Transverse colon (tissue), 4 donors: ENCODE measurements at regions not wholly inside any gene's neighbourhood (a gene's known extent, or its start where the extent isn't known, plus 50 kb on each side); places are given as distances from the start of the nearest gene placed in this dataset.

Source experiments
- DNase-seq: peaks from one replicate; pipeline ENCODE4 v3.0.0-alpha.2; 2019
- H3K27ac ChIP-seq, 4 donors: fragments of 200-600 bp; sonication (generic); 2 replicates each; pipeline ENCODE4 v1.5.1; 2016 to 2018; ENCODE audit warnings: inconsistent platforms in 4 of 4
- H3K27me3 ChIP-seq: fragments of 200-600 bp; sonication (generic); 2 replicates; pipeline ENCODE4 v1.5.1; 2017; ENCODE audit warnings: inconsistent platforms
- H3K36me3 ChIP-seq, 4 donors: fragments of 200-600 bp; sonication (generic); 2 replicates each; pipeline ENCODE4 v1.5.1; 2017 to 2019; ENCODE audit warnings: inconsistent platforms in 4 of 4
- H3K4me1 ChIP-seq, 4 donors: fragments of 200-600 bp; sonication (generic); 2 replicates each; pipeline ENCODE4 v1.5.1; 2017 to 2020; ENCODE audit warnings: inconsistent platforms in 4 of 4
- H3K4me3 ChIP-seq, 4 donors: fragments of 200-600 bp; sonication (generic); 1 replicate in 1 of 4; 2 replicates in 3 of 4; pipeline versions ENCODE4 v1.5.1 to v1.6.1; 2017 to 2019; ENCODE audit warnings: inconsistent platforms in 4 of 4
- H3K9me3 ChIP-seq, 2 donors: fragments of 200-600 bp; sonication (generic); 2 replicates each; pipeline ENCODE4 v1.5.1; 2017 to 2019; ENCODE audit warnings: inconsistent platforms in 2 of 2
- EP300 ChIP-seq: sonication (generic); formaldehyde crosslinking; IDR thresholded peaks from one replicate; pipeline ENCODE4 v1.6.1; 2017; ENCODE audit warnings: antibody characterized with exemption, low read depth
- POLR2A ChIP-seq: fragments of 450-650 bp; IDR thresholded peaks from one replicate; pipeline ENCODE4 v1.6.1; 2016; ENCODE audit warnings: antibody characterized with exemption, mild to moderate bottlenecking, moderate library complexity
- POLR2AphosphoS5 ChIP-seq, 3 donors: sonication (generic); formaldehyde crosslinking; IDR thresholded peaks; one replicate each; pipeline ENCODE4 v1.6.1; 2016; ENCODE audit warnings: antibody characterized with exemption in 3 of 3
- WGBS, 2 donors: methylation state at CpG; one replicate each; pipeline ENCODE4 v1.1.5; 2018; ENCODE audit warnings: low coverage in 1 of 2; 5-methylcytosine and 5-hydroxymethylcytosine counted together
- in situ Hi-C, 4 donors: fragments of 200-750 bp; cut with MboI; loops; one replicate each; pipeline versions ENCODE4 v1.15.0 to v1.15.1; 2017; ENCODE audit warnings: low sequenced_read_pairs in 3 of 4, low pct_ligation_motif_present in 1 of 4, low pct_unique_long_range_greater_than_20kb in 1 of 4
- intact Hi-C: fragments of 100-400 bp; cut with DNase I; formaldehyde crosslinking; loops from one replicate; pipeline ENCODE4 v1.15.1; 2023; ENCODE audit warnings: low total_unique reads
- TF ChIP-seq, protein P1 (sequence below), 5 experiments: fragments of 200-600 bp in 3 of 5; fragments of 450-650 bp in 2 of 5; sonication (generic) in 3 of 5; IDR thresholded peaks; 1 replicate in 2 of 5; 2 replicates in 3 of 5; pipeline ENCODE4 v1.5.1; 2016 to 2017; ENCODE audit warnings: antibody characterized with exemption in 5 of 5, inconsistent platforms in 3 of 5, mild to moderate bottlenecking in 2 of 5, moderate library complexity in 1 of 5

DNA sequence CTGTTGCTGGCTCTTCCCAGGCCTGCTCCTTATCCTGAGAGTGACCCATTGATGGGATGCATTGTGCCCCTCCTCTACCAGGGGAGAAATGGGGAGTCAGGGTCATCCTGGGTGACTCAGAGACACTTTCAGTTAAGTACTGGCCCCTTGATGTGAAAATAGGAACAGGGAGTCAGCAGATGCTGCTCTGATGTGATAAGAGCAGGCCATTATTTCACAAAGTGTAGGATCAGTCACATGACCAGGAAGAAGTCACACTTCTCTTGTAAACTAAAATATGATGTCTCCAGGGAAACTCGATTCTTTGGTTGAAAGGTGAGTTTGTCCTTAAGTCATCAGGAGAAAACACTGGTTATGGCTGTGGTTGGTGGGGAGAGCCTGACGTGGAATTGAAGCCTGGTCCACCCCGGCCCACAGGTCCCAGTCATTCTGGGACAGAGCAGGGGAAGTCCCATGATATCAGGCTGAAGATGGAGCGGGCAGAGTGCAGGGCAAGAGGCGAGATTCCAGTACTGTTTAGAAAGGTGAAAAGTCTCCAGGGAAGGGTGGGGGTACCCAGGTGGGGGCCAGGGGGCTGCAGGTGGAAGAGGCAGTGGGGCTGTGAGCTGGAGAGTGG, 88.6 kb upstream of the NLRP1 start:
- 43 to 47% methylated on average over 1 to 5 of the region's 5 CpGs for WGBS, 2 donors
- intact Hi-C loops = no loop called here

DNA sequence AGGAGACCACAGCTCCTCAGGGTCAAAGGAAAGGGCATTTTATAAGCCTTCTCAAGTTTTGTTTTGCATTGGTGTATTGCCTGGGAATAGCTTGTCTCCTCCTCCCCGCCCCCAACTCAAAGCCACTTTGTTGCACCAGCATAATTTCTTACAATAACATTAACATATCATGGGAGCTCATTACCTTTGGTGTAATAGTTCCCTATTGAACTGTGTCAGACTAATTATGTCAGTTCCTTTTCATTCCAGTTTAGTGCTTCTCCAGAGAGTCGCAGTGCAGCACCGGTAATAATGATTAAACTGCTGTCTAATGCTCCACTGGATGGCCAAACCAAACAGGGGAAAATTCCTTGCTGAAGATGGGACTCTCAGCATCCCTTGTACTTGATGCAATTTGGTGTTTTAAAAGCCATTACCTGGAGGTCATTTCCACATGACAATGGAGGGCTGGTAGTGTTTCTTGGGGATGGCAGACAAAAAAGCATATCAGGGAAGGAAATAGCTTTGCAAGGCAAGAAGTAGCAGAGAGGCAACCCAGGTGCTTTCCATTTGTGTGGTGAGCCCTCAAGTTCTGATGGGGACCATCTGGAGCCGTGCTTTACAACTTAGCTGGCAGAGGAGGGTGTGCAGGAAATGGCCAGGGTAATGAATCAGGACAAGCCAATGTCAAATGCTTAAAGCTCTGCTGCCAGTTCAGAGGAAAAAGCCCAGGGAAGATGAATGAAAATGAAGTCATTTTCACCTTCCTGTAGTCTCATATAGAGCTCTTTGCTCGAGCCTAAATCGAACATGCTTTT, 91.5 kb upstream of the NLRP1 start:
- H3K9me3 ChIP-seq = no peaks in the 10 kb centered on the region
- no peak overlapping the region for H3K27ac ChIP-seq
- H3K4me3 ChIP-seq = no peak overlapping the region
- H3K4me1 ChIP-seq = no peaks in the 10 kb centered on the region
- 29 to 37% methylated on average over 2 to 6 of the region's 6 CpGs for WGBS, 2 donors
- H3K27me3 ChIP-seq = peaks cover 14% of the 10 kb centered on the region
- TF ChIP-seq POLR2AphosphoS5 (IDR thresholded peaks at IDR 0.05) (no peak), EP300 (no peak)
- TF ChIP-seq, protein P1, sequence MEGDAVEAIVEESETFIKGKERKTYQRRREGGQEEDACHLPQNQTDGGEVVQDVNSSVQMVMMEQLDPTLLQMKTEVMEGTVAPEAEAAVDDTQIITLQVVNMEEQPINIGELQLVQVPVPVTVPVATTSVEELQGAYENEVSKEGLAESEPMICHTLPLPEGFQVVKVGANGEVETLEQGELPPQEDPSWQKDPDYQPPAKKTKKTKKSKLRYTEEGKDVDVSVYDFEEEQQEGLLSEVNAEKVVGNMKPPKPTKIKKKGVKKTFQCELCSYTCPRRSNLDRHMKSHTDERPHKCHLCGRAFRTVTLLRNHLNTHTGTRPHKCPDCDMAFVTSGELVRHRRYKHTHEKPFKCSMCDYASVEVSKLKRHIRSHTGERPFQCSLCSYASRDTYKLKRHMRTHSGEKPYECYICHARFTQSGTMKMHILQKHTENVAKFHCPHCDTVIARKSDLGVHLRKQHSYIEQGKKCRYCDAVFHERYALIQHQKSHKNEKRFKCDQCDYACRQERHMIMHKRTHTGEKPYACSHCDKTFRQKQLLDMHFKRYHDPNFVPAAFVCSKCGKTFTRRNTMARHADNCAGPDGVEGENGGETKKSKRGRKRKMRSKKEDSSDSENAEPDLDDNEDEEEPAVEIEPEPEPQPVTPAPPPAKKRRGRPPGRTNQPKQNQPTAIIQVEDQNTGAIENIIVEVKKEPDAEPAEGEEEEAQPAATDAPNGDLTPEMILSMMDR (IDR thresholded peaks at IDR 0.05) = no peak
- in situ Hi-C loops (no loop called here), intact Hi-C loops (no loop called here)
- DNase-seq = no peak
- H3K36me3 ChIP-seq = no peaks in the 10 kb centered on the region

More for the DNA sequence above, 88.6 kb upstream of the NLRP1 start:
- H3K9me3 ChIP-seq = no peaks in the 10 kb centered on the region
- H3K36me3 ChIP-seq = no peaks in the 10 kb centered on the region
- H3K4me1 ChIP-seq = no peaks in the 10 kb centered on the region
- TF ChIP-seq POLR2A = no peak
- TF ChIP-seq POLR2AphosphoS5 (IDR thresholded peaks at IDR 0.05) = no peak
- no peak for TF ChIP-seq EP300
- DNase-seq = no peak
- no peak overlapping the region for H3K4me3 ChIP-seq
- no peak overlapping the region for H3K27ac ChIP-seq
- H3K27me3 ChIP-seq = peaks cover 6% of the 10 kb centered on the region
- in situ Hi-C loops = no loop called here

DNA sequence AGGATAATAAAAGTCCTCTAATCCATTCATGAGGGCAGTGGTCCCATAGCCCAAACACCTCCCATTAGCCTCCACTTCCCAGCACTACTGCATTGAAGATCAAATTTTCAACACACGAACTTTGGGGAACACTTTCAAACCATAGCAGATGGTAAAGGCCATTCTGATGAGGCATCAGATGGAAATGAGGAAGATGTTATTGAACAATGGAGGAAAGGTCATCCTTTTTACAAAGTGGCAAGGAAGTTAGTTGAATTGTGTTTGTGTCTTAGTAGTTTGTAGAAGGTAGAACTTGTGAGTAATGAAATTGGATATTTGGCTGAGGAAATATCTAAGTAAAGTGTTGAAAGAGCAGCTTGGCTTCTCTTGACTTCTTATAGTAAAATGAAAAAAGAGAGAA, 93.3 kb upstream of the NLRP1 start:
- H3K27me3 ChIP-seq = peaks cover 19% of the 10 kb centered on the region
- intact Hi-C loops (no loop called here), in situ Hi-C loops (no loop called here)
- TF ChIP-seq EP300 = no peak
- no peak for TF ChIP-seq POLR2A
- TF ChIP-seq, protein P1 (IDR thresholded peaks at IDR 0.05) = no peak
- no peak for TF ChIP-seq POLR2AphosphoS5 (IDR thresholded peaks at IDR 0.05)
- no peak overlapping the region for H3K27ac ChIP-seq
- no peaks in the 10 kb centered on the region for H3K4me1 ChIP-seq
- H3K36me3 ChIP-seq = no peaks in the 10 kb centered on the region
- no peaks in the 10 kb centered on the region for H3K9me3 ChIP-seq
- no peak overlapping the region for H3K4me3 ChIP-seq
- WGBS, 2 donors = 0 to 47% methylated on average over 1 of the region's 1 CpG
- DNase-seq = no peak

GRCh38 chr17:5678171-5678570, 93.9 kb upstream of the NLRP1 start:
- in situ Hi-C loops = no loop called here
- TF ChIP-seq POLR2A (no peak), EP300 (no peak), POLR2AphosphoS5 (IDR thresholded peaks at IDR 0.05) (no peak)
- TF ChIP-seq, protein P1 (IDR thresholded peaks at IDR 0.05) = no peak
- Histone ChIP-seq H3K36me3 (no peaks in the 10 kb centered on the region), H3K27me3 (peaks cover 19% of the 10 kb centered on the region), H3K4me1 (no peaks in the 10 kb centered on the region), H3K4me3 (no peak overlapping the region), H3K9me3 (no peaks in the 10 kb centered on the region), H3K27ac (no peak overlapping the region)
- DNase-seq = no peak
- intact Hi-C loops = no loop called here
- WGBS, 2 donors = 62 to 100% methylated on average over 1 to 3 of the region's 4 CpGs
